GM21717 (cell line): ENCODE measurements at regions not wholly inside any gene's neighbourhood (a gene's known extent, or its start where the extent isn't known, plus 50 kb on each side); places are given as distances from the start of the nearest gene placed in this dataset.
"Not testable (repeated sequence)": the region's sequence is repeated elsewhere in the genome, so short reads cannot be mapped to it uniquely, and the experiment has no call there.

Source experiments
- ATAC-seq: cut with Tn5 transposase; IDR thresholded peaks from one replicate; pipeline ENCODE4 v1.9.1; 2021; ENCODE audit warnings: mild to moderate bottlenecking, moderate library complexity; ENCODE audit not compliant: unreplicated experiment

- ATAC-seq: no peak
These were observed 477.5 kb upstream of the CCDC196 start for GRCh38 chr14:66008631-66009030.

GRCh38 chr14:66009089-66009488 lies 477.1 kb upstream of the CCDC196 start:
- ATAC-seq: no peak

- no peak for ATAC-seq
These were observed 475.5 kb upstream of the CCDC196 start for GRCh38 chr14:66010695-66011094.

- no peak for ATAC-seq
These were observed 474.3 kb upstream of the CCDC196 start for GRCh38 chr14:66011855-66012254.

GRCh38 chr14:66013607-66014006 lies 472.6 kb upstream of the CCDC196 start:
- ATAC-seq: not testable (repeated sequence)

GRCh38 chr14:66015071-66015780 lies 470.9 kb upstream of the CCDC196 start:
- ATAC-seq: no peak

GRCh38 chr14:66017927-66018326 lies 468.2 kb upstream of the CCDC196 start:
- ATAC-seq: no peak

GRCh38 chr14:66022526-66022925 lies 463.6 kb upstream of the CCDC196 start:
- ATAC-seq: no peak

- no peak for ATAC-seq
These were observed 460.4 kb upstream of the CCDC196 start for GRCh38 chr14:66025779-66026178.

- not testable (repeated sequence) for ATAC-seq
These were observed 454.2 kb upstream of the CCDC196 start for GRCh38 chr14:66031981-66032380.

GRCh38 chr14:66032800-66033199 lies 453.4 kb upstream of the CCDC196 start:
- no peak for ATAC-seq

- no peak for ATAC-seq
These were observed 449.6 kb upstream of the CCDC196 start for GRCh38 chr14:66036547-66036946.

GRCh38 chr14:66037361-66037760 lies 448.8 kb upstream of the CCDC196 start:
- ATAC-seq: no peak

- no peak for ATAC-seq
These were observed 448.0 kb upstream of the CCDC196 start for GRCh38 chr14:66038212-66038611.

- no peak for ATAC-seq
These were observed 447.6 kb upstream of the CCDC196 start for GRCh38 chr14:66038618-66039017.

GRCh38 chr14:66039495-66039894 lies 446.7 kb upstream of the CCDC196 start:
- ATAC-seq: no peak

GRCh38 chr14:66041582-66041981 lies 444.6 kb upstream of the CCDC196 start:
- no peak for ATAC-seq

- ATAC-seq: no peak
These were observed 442.2 kb upstream of the CCDC196 start for GRCh38 chr14:66043921-66044320.

GRCh38 chr14:66045572-66046021 lies 440.6 kb upstream of the CCDC196 start:
- ATAC-seq: no peak

- ATAC-seq: no peak
These were observed 440.1 kb upstream of the CCDC196 start for GRCh38 chr14:66046035-66046434.

- ATAC-seq: no peak
These were observed 439.6 kb upstream of the CCDC196 start for GRCh38 chr14:66046591-66046990.

- no peak for ATAC-seq
These were observed 429.8 kb upstream of the CCDC196 start for GRCh38 chr14:66056268-66056907.
